IMR-90 (cell line): ENCODE measurements at regions not wholly inside any gene's neighbourhood (a gene's known extent, or its start where the extent isn't known, plus 50 kb on each side); places are given as distances from the start of the nearest gene placed in this dataset.

Experiments
- ATAC-seq: fragments of 200-7000 bp; cut with Tn5 transposase; 2 replicates; pipeline ENCODE4 v1.9.1; 2020; ENCODE audit warnings: low read depth, mild to moderate bottlenecking, moderate library complexity
- BruUV-seq: library from RNA; stranded (reverse); fragments of 400-500 nt; replicated peaks from 2 replicates; lab custom pipeline; 2021; lab: Mats Ljungman, UMichigan
- CTCF ChIA-PET: fragments of 300-600 bp; formaldehyde crosslinking; extraction: SDS; loops from one replicate; lab custom pipeline; 2021; ENCODE audit warnings: antibody characterized with exemption; lab: Yijun Ruan, JAX
- POLR2A ChIA-PET: fragments of 300-600 bp; sonication (Branson Sonifier 250); formaldehyde crosslinking; loops from one replicate; lab custom pipeline; 2022; ENCODE audit warnings: antibody characterized with exemption; ENCODE audit not compliant: unreplicated experiment; lab: Charles Lee
- DNase-seq: peaks from one replicate; pipeline ENCODE4 v3.0.0; 2013
- H2AFZ ChIP-seq: replicated peaks from 2 replicates; pipeline ENCODE3; 2013; ENCODE audit warnings: low read length, mild to moderate bottlenecking; ENCODE audit not compliant: poor library complexity
- H2AK5ac ChIP-seq: 2 replicates; pipeline ENCODE4 v1.6.1; 2013; ENCODE audit warnings: low read depth, low read length, inconsistent platforms
- H2AK9ac ChIP-seq: replicated peaks from 2 replicates; pipeline ENCODE3; 2013; ENCODE audit warnings: mild to moderate bottlenecking, low read depth, low read length, moderate library complexity; ENCODE audit not compliant: poor library complexity
- H2BK120ac ChIP-seq: 2 replicates; pipeline ENCODE4 v1.6.1; 2013; ENCODE audit warnings: low read depth, low read length, inconsistent platforms
- H2BK15ac ChIP-seq: 3 replicates; pipeline ENCODE4 v1.6.1; 2013; ENCODE audit warnings: low read depth, low read length, inconsistent platforms
- H2BK20ac ChIP-seq: 2 replicates; pipeline ENCODE4 v1.6.1; 2013; ENCODE audit warnings: low read depth, mild to moderate bottlenecking, inconsistent platforms, low read length, moderate library complexity
- H2BK5ac ChIP-seq: 2 replicates; pipeline ENCODE4 v1.6.1; 2013; ENCODE audit warnings: mild to moderate bottlenecking, low read depth, low read length, inconsistent platforms; ENCODE audit not compliant: poor library complexity, severe bottlenecking
- H3K14ac ChIP-seq: replicated peaks from 2 replicates; pipeline ENCODE4 v1.6.1; 2013; ENCODE audit warnings: low read depth, low read length, inconsistent platforms
- H3K18ac ChIP-seq: 2 replicates; pipeline ENCODE4 v1.6.1; 2013; ENCODE audit warnings: low read depth, low read length, control low read depth
- H3K23ac ChIP-seq: 2 replicates; pipeline ENCODE4 v1.6.1; 2013; ENCODE audit warnings: low read depth, low read length, inconsistent platforms
- H3K27ac ChIP-seq: 2 replicates; pipeline ENCODE4 v1.5.1; 2013; ENCODE audit warnings: mild to moderate bottlenecking, control low read depth, low read length; ENCODE audit not compliant: insufficient read depth
- H3K27me3 ChIP-seq: 2 replicates; pipeline ENCODE4 v1.6.1; 2013; ENCODE audit warnings: low read length; ENCODE audit not compliant: control insufficient read depth, insufficient read depth
- H3K36me3 ChIP-seq: 2 replicates; pipeline ENCODE4 v1.6.1; 2013; ENCODE audit warnings: low read length, mixed read lengths; ENCODE audit not compliant: control insufficient read depth, insufficient read depth
- H3K4ac ChIP-seq: 2 replicates; pipeline ENCODE4 v1.6.1; 2013; ENCODE audit warnings: low read depth, low read length, inconsistent platforms
- H3K4me1 ChIP-seq: 2 replicates; pipeline ENCODE4 v1.6.1; 2013; ENCODE audit warnings: low read length, mixed read lengths; ENCODE audit not compliant: control insufficient read depth, insufficient read depth
- H3K4me2 ChIP-seq: 2 replicates; pipeline ENCODE4 v1.6.1; 2013; ENCODE audit warnings: low read depth, mild to moderate bottlenecking, control low read depth, low read length, moderate library complexity
- H3K4me3 ChIP-seq: 2 replicates; pipeline ENCODE4 v1.5.1; 2013; ENCODE audit warnings: low read depth, mild to moderate bottlenecking, control low read depth, low read length, moderate library complexity; ENCODE audit not compliant: insufficient read depth
- H3K56ac ChIP-seq: 2 replicates; pipeline ENCODE4 v1.6.1; 2013; ENCODE audit warnings: low read length, inconsistent platforms; ENCODE audit not compliant: insufficient read depth; ENCODE audit errors: extremely low read depth
- H3K79me1 ChIP-seq, 2 experiments: 2 replicates each; pipeline ENCODE4 v1.6.1; 2013; ENCODE audit warnings: low read length in 2 of 2, inconsistent platforms in 1 of 2, low read depth in 1 of 2
- H3K9ac ChIP-seq: 2 replicates; pipeline ENCODE4 v1.6.1; 2013; ENCODE audit warnings: low read depth, low read length, control low read depth
- H3K9me1 ChIP-seq: 2 replicates; pipeline ENCODE4 v1.6.1; 2013; ENCODE audit warnings: low read length, inconsistent platforms; ENCODE audit not compliant: insufficient read depth
- H3K9me3 ChIP-seq: 2 replicates; pipeline ENCODE4 v1.6.1; 2013; ENCODE audit warnings: low read length; ENCODE audit not compliant: control insufficient read depth, insufficient read depth
- H4K20me1 ChIP-seq: 2 replicates; pipeline ENCODE4 v1.6.1; 2013; ENCODE audit warnings: low read length, inconsistent platforms; ENCODE audit not compliant: insufficient read depth
- H4K5ac ChIP-seq: 2 replicates; pipeline ENCODE4 v1.6.1; 2013; ENCODE audit warnings: mild to moderate bottlenecking, low read depth, low read length, control low read depth
- H4K8ac ChIP-seq, 2 experiments: 2 replicates each; pipeline ENCODE4 v1.6.1; 2013; ENCODE audit warnings: low read depth in 2 of 2, low read length in 2 of 2, control low read depth in 1 of 2, inconsistent platforms in 1 of 2
- H4K91ac ChIP-seq: 2 replicates; pipeline ENCODE4 v1.6.1; 2013; ENCODE audit warnings: low read depth, low read length, inconsistent platforms; ENCODE audit not compliant: insufficient read depth
- BHLHE40 ChIP-seq: fragments of 150-350 bp; IDR thresholded peaks from 2 replicates; pipeline ENCODE4 v1.6.1; 2016; ENCODE audit warnings: mild to moderate bottlenecking, low read depth, low read length
- CEBPB ChIP-seq: IDR thresholded peaks from 2 replicates; pipeline ENCODE4 v1.6.1; 2012; ENCODE audit warnings: low read depth, low read length, improper control_type of control experiment
- CHD1 ChIP-seq: IDR thresholded peaks from 2 replicates; pipeline ENCODE4 v1.6.1; 2012; ENCODE audit warnings: low read depth, low read length, improper control_type of control experiment
- FOS ChIP-seq: fragments of 150-350 bp; IDR thresholded peaks from 2 replicates; pipeline ENCODE4 v1.6.1; 2016; ENCODE audit warnings: low read depth, low read length
- MAFK ChIP-seq: IDR thresholded peaks from 2 replicates; pipeline ENCODE4 v1.6.1; 2012; ENCODE audit warnings: low read depth, low read length, improper control_type of control experiment
- MAZ ChIP-seq: IDR thresholded peaks from 2 replicates; pipeline ENCODE4 v1.6.1; 2012; ENCODE audit warnings: low read depth, mild to moderate bottlenecking, low read length, improper control_type of control experiment, moderate library complexity, borderline replicate concordance
- MXI1 ChIP-seq: IDR thresholded peaks from 2 replicates; pipeline ENCODE4 v1.6.1; 2012; ENCODE audit warnings: low read depth, mild to moderate bottlenecking, low read length, moderate library complexity, borderline replicate concordance
- NFE2L2 ChIP-seq: fragments of 150-350 bp; IDR thresholded peaks from 2 replicates; pipeline ENCODE4 v1.6.1; 2016; ENCODE audit warnings: low read depth, mild to moderate bottlenecking, low read length
- POLR2A ChIP-seq: IDR thresholded peaks from 2 replicates; pipeline ENCODE4 v1.6.1; 2012; ENCODE audit warnings: mild to moderate bottlenecking, low read depth, low read length
- RAD21 ChIP-seq: IDR thresholded peaks from 2 replicates; pipeline ENCODE4 v1.6.1; 2012; ENCODE audit warnings: low read length, improper control_type of control experiment
- RCOR1 ChIP-seq: IDR thresholded peaks from 2 replicates; pipeline ENCODE4 v1.6.1; 2012; ENCODE audit warnings: mild to moderate bottlenecking, low read length, improper control_type of control experiment; ENCODE audit not compliant: insufficient replicate concordance
- RFX5 ChIP-seq: IDR thresholded peaks from 2 replicates; pipeline ENCODE4 v1.8.0; 2012; ENCODE audit warnings: low read depth, mild to moderate bottlenecking, low read length, moderate library complexity
- SMC3 ChIP-seq: fragments of 150-350 bp; IDR thresholded peaks from 2 replicates; pipeline ENCODE4 v1.6.1; 2016; ENCODE audit warnings: low read depth, mild to moderate bottlenecking, antibody characterized with exemption, low read length, moderate library complexity
- WGBS, 2 experiments: methylation state at CpG; one replicate each; pipeline versions ENCODE4 v1.1.5 to v1.1.7; 2013; ENCODE audit warnings: missing lambda C conversion rate in 2 of 2; ENCODE audit not compliant: insufficient read length in 1 of 2; ENCODE audit errors: extremely low coverage in 2 of 2; 5-methylcytosine and 5-hydroxymethylcytosine counted together
- dilution Hi-C: fragments of 300-500 bp; cut with HindIII; formaldehyde crosslinking; loops from one replicate; pipeline ENCODE4 v1.14.3; 2018; ENCODE audit warnings: low sequenced_read_pairs; ENCODE audit not compliant: unreplicated experiment
- in situ Hi-C: fragments of 300-500 bp; cut with MboI; formaldehyde crosslinking; loops from 3 replicates; pipeline ENCODE4 v1.14.3; 2019; ENCODE audit warnings: low sequenced_read_pairs, inconsistent platforms, mixed read lengths
- intact Hi-C: fragments of 100-400 bp; cut with micrococcal nuclease; formaldehyde crosslinking; loops from 2 replicates; pipeline ENCODE4 v1.10.0; 2022
- TF ChIP-seq, protein P1 (sequence below): conservative IDR thresholded peaks from 2 replicates; pipeline ENCODE4 v1.5.1; 2012; ENCODE audit warnings: mild to moderate bottlenecking, low read depth, low read length, improper control_type of control experiment
- TF ChIP-seq, protein P2 (sequence below): fragments of 150-350 bp; IDR thresholded peaks from 2 replicates; pipeline ENCODE4 v1.6.1; 2016; ENCODE audit warnings: low read depth, mild to moderate bottlenecking, low read length, moderate library complexity, borderline replicate concordance
- TF ChIP-seq, protein P3 (sequence below): fragments of 150-350 bp; IDR thresholded peaks from 2 replicates; pipeline ENCODE4 v1.6.1; 2017; ENCODE audit warnings: mild to moderate bottlenecking, antibody characterized with exemption, low read length, low read depth

DNA sequence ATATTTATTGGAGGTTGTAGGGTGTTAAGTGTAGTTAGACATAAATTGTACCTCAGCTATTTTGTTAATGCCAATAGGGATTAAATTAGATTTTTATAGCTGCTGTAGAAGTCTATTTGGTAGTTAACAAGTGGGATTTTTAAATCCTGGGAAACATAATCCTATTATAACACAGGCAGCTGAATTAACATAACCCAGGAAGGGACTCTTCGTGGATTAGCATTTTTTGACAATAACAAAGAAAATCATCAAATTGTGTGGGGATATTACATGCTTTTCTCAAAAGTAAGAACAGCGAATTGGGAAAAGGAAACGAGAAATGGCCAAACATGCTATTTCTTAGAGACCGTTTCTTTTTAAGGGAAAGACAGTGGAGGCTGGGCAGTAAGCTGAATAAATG, 172.8 kb downstream of the ZIC5 start:
- Histone ChIP-seq H2AK5ac (no peak overlapping the region), H3K23ac (no peak overlapping the region), H2BK120ac (no peak overlapping the region), H3K36me3 (no peaks in the 10 kb centered on the region), H2BK15ac (no peak overlapping the region), H3K18ac (no peak overlapping the region), H3K4me2 (no peak overlapping the region), H3K4me3 (no peak overlapping the region), H3K4me1 (no peaks in the 10 kb centered on the region), H3K9me1 (no peaks in the 10 kb centered on the region), H3K4ac (no peak overlapping the region), H3K27me3 (no peaks in the 10 kb centered on the region), H3K79me1 (no peaks in the 10 kb centered on the region), H2BK5ac (no peak overlapping the region), H4K20me1 (no peaks in the 10 kb centered on the region; the same call in 1 of the 2 replicates), H4K5ac (no peak overlapping the region), H2BK20ac (no peak overlapping the region), H2AFZ (no peak overlapping the region), H2AK9ac (no peak overlapping the region), H4K8ac (no peak overlapping the region), H4K91ac (no peak overlapping the region), H3K27ac (no peak overlapping the region), H3K56ac (no peak overlapping the region), H3K9me3 (no peaks in the 10 kb centered on the region), H3K9ac (no peak overlapping the region), H3K14ac (no peak overlapping the region)
- DNase-seq (no peak), ATAC-seq (no peak)
- BruUV-seq: no TSS peak
- ChIA-PET CTCF (no interaction called here), POLR2A (no interaction called here)
- dilution Hi-C loops (no loop called here), intact Hi-C loops (no loop called here), in situ Hi-C loops (no loop called here)
- TF ChIP-seq FOS: no peak
- TF ChIP-seq BHLHE40: no peak
- no peak for TF ChIP-seq POLR2A
- no peak for TF ChIP-seq RCOR1
- no peak for TF ChIP-seq RFX5
- TF ChIP-seq RAD21: no peak
- TF ChIP-seq MAFK: no peak
- no peak for TF ChIP-seq MXI1
- TF ChIP-seq CEBPB: no peak
- TF ChIP-seq, protein P1, sequence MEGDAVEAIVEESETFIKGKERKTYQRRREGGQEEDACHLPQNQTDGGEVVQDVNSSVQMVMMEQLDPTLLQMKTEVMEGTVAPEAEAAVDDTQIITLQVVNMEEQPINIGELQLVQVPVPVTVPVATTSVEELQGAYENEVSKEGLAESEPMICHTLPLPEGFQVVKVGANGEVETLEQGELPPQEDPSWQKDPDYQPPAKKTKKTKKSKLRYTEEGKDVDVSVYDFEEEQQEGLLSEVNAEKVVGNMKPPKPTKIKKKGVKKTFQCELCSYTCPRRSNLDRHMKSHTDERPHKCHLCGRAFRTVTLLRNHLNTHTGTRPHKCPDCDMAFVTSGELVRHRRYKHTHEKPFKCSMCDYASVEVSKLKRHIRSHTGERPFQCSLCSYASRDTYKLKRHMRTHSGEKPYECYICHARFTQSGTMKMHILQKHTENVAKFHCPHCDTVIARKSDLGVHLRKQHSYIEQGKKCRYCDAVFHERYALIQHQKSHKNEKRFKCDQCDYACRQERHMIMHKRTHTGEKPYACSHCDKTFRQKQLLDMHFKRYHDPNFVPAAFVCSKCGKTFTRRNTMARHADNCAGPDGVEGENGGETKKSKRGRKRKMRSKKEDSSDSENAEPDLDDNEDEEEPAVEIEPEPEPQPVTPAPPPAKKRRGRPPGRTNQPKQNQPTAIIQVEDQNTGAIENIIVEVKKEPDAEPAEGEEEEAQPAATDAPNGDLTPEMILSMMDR: no peak
- no peak for TF ChIP-seq CHD1
- no peak for TF ChIP-seq MAZ
- TF ChIP-seq SMC3: no peak
- TF ChIP-seq, protein P2, sequence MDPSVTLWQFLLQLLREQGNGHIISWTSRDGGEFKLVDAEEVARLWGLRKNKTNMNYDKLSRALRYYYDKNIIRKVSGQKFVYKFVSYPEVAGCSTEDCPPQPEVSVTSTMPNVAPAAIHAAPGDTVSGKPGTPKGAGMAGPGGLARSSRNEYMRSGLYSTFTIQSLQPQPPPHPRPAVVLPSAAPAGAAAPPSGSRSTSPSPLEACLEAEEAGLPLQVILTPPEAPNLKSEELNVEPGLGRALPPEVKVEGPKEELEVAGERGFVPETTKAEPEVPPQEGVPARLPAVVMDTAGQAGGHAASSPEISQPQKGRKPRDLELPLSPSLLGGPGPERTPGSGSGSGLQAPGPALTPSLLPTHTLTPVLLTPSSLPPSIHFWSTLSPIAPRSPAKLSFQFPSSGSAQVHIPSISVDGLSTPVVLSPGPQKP: no peak
- no peak for TF ChIP-seq NFE2L2
- TF ChIP-seq, protein P3, sequence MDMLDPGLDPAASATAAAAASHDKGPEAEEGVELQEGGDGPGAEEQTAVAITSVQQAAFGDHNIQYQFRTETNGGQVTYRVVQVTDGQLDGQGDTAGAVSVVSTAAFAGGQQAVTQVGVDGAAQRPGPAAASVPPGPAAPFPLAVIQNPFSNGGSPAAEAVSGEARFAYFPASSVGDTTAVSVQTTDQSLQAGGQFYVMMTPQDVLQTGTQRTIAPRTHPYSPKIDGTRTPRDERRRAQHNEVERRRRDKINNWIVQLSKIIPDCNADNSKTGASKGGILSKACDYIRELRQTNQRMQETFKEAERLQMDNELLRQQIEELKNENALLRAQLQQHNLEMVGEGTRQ: no peak
- no CpG with 5 or more reads among the region's 4 CpGs for WGBS, 2 experiments
